ENCODE measurements at regions not wholly inside any gene's neighbourhood (a gene's known extent, or its start where the extent isn't known, plus 50 kb on each side); places are given as distances from the start of the nearest gene placed in this dataset.

- TF ChIP-seq EZH2phosphoT487 (IDR thresholded peaks at IDR 0.05; ENCODE audit: borderline replicate concordance, low read depth, low read length) (no peak), CTCF (conservative IDR thresholded peaks at IDR 0.05; ENCODE audit: low read length) (no peak)
These were observed 104.7 kb upstream of the SLCO1B1 start for GRCh38 chr12:21026302-21026701.

Data from OCI-LY7 (cell line).